ENCODE measurements at regions not wholly inside any gene's neighbourhood (a gene's known extent, or its start where the extent isn't known, plus 50 kb on each side); places are given as distances from the start of the nearest gene placed in this dataset.
A peak's percentile ranks its signal among the peaks of the same experiment; 100 is the strongest.

DNA sequence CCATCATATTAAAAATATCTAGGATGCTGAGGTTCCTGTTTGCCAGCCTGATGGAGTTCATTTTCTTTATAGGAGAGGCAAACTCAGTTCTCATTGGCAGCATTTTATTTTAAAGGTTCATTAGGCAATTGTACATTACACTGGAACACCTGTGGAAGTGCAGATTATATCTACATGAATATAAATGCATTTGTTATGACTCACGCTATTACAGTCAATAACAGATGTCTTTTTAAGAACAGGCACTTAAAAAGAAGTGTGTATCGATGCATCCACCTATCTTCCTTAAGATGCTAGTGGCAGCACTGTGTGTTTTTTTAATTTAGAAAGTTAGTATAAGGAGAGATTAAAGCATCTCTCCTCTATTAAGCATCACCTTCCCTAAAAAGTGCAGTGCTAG lies 276.5 kb downstream of the PRDM2 start:
- DNase-seq: no peak

GRCh38 chr1:13981142-13981541 lies 281.2 kb downstream of the PRDM2 start:
- DNase-seq: no peak

- DNase-seq: no peak
Measured at GRCh38 chr1:13983393-13983792, 283.4 kb downstream of the PRDM2 start.

- no peak for DNase-seq
Measured at GRCh38 chr1:13990939-13991338, 291.0 kb downstream of the PRDM2 start.

DNA sequence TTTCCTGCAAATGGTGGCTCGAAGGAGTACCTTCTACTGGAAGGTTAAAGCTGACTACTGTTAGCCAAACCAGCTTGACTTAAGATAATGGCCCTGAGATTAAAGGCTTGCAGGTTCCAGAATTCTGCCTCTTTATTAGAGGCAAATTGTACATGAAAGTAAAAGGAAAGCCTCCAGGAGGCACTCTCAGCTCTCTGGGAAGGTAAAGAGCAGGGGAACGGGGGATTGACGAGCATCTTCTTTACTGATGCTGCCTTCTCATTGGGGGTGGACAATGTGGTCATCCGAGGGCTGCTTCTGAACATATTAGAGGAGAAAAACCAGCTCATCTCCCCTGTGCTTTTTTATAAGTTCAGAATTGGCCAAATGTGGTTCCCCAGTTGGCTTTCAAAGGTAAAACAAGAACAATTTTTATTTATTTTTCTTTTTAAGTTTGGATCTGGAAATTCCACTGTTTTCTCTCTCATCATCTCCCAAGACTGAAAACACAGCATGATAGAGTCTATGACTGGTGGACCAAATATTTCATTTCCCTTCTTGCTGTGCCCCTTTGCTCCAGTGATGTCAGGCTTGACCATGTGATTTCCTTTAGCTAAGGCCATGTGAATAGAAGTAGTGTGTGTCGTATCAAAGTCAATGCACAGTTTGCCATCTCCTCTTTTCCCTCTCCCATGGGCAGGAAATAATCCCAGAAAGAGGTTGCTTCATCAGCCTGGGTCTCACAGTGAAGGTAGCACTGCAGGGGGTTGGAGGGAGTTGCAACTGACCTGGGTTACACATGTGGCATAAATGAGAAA lies 292.7 kb downstream of the PRDM2 start:
- no peak for DNase-seq

GRCh38 chr1:13994386-13994785 lies 294.4 kb downstream of the PRDM2 start:
- DNase-seq: no peak

- peak; percentile 55 for DNase-seq
Measured at GRCh38 chr1:13996334-13996733, 296.3 kb downstream of the PRDM2 start.

GRCh38 chr1:14003552-14003951 lies 303.6 kb downstream of the PRDM2 start:
- no peak for DNase-seq

DNA sequence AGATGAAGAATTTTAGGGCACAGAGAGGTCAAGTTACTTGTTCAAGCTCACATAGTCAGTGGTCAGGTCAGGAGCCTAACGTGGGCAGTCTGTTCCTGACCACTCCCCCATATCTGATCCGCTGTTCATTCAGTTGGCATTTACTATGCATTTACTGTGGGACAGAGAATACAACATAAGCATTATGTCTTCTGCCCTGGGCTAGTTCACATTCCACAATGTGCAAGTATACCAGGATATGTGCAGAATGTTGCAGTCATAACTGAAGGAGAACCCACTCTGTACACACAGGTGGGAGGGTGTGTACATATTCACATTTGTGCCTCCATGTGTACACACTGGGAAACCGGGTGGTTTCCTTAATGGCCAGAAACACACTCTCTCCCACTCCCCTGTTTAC lies 309.6 kb downstream of the PRDM2 start:
- no peak for DNase-seq

- DNase-seq: no peak
Measured at GRCh38 chr1:14010476-14010875, 310.5 kb downstream of the PRDM2 start.

GRCh38 chr1:14011132-14011531 lies 311.1 kb downstream of the PRDM2 start:
- DNase-seq: no peak

DNA sequence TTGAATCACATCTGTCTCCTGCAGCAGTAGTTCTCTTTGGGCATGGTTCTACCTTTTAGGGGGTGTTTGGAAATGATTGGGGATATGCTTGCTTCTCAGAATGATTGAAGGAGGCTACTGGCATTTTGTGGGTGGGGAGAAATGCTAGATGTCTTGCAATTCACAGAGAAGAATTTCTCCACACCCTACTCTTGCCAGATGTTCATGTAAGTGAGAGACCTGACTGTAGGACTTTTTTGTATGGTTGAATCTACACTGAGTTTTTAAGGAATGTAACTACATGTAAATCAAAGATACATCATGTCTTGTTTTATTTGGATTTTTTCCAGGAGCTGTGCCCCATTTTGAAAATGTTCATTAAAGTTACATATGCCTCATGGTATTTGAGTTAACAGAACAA lies 311.9 kb downstream of the PRDM2 start:
- no peak for DNase-seq

- DNase-seq: no peak
Measured at GRCh38 chr1:14014929-14015328, 314.9 kb downstream of the PRDM2 start.

- DNase-seq: no peak
Measured at GRCh38 chr1:14015917-14016316, 315.9 kb downstream of the PRDM2 start.

GRCh38 chr1:14017531-14017961 lies 317.6 kb downstream of the PRDM2 start:
- DNase-seq: no peak

GRCh38 chr1:14019461-14019860 lies 319.5 kb downstream of the PRDM2 start:
- no peak for DNase-seq

- no peak for DNase-seq
Measured at GRCh38 chr1:14020006-14020405, 320.0 kb downstream of the PRDM2 start.

DNA sequence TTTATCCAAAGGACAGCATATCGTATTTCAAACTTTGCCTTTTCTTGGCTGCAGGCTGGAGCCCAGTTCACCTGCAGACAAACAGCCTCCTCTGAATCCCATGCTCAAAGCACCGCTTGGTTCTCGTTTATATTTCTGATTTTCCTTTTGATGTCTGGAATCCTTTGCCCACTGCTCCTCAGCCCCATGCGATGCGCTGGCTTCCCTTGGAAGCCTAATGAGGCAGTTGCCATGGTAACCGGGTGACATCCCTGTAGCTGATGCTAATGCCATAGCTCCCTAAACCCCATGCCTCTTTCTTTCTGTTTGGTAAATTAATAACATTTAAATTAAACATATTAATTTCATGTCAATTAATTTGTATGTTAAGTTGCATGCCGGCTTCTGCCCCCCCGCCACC lies 327.1 kb downstream of the PRDM2 start:
- DNase-seq: no peak

- no peak for DNase-seq
Measured at GRCh38 chr1:14031461-14031860, 331.5 kb downstream of the PRDM2 start.

DNA sequence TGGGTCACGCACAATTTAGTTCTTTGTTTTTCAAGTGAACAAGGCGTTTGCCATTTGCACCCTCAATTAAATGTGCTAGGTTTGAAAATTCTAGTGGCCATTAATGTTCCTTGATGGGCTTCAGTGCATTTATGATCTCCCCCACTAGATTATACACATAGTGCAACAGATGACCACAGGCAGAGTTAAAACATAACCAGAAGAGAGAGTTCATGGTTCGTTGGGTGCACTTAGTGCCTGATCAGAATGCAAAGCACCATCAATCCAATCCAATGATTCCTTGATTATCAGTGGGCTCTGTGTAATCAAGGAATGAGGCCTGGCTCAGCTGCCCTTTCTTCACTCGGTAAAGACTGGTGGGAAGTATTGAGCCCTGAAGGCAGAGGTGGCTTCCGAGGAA lies 334.5 kb downstream of the PRDM2 start:
- no peak for DNase-seq

DNA sequence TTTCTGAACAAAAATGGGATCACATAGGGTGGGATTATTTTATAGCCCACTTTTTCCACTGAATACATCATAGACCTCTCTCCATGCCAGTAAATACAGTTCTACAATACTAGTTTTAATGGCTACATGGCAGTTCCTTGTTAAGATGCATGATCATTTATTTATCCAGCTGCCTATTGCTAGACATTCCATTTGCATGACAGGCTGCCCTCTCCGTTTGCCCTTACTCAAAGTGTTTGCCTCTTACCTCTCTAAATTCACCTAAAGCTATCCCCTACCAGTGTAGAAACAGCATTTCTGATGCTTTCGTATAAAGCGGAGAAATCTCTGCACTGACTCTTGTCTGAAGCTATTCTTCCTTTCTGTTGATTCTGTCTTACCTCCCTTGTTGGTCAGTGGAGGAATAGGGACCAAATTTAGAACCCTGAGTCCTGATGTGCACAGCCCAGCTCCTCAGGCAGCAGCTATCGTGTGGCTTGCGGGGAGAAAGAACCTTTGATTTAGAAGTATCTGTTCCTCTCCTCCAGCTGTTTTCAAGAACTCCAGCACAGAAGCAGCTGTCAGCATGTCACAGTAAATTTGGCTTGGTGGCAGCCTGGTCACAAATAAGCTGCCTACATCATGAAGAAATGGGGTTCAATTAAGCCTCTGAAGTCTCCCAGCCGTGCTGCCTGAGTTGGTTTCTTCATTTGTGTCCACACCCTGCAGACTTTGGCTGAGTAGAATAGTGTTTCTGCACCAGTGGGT lies 337.3 kb downstream of the PRDM2 start:
- DNase-seq: no peak

- no peak for DNase-seq
Measured at GRCh38 chr1:14039582-14040430, 339.8 kb downstream of the PRDM2 start.

DNA sequence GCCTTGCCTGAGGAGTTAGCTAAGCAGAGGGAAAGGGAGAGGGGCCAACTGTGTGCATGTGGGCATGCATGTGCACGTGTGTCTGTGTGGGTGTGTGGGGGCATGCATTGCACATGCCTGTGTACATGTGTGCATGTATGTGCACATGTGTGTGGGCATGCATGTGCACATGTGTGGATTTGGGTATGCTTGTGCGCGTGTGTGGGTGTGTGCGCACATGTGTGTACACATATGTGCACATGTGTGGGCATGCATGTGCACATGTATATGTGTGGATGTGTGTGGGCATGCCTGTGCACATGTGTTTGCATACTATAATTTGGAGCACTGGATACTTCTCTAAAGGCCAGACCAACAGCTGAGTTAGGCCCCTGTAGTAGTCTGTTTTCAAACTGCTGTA lies 350.0 kb downstream of the PRDM2 start:
- DNase-seq: no peak
